ENCODE measurements at regions not wholly inside any gene's neighbourhood (a gene's known extent, or its start where the extent isn't known, plus 50 kb on each side); places are given as distances from the start of the nearest gene placed in this dataset.

- DNase-seq (ENCODE audit: low read depth) = no peak
These were observed 160.4 kb upstream of the SYT6 start for GRCh38 chr1:114314098-114314497.

GRCh38 chr1:114310695-114311271 lies 157.1 kb upstream of the SYT6 start:
- DNase-seq (ENCODE audit: low read depth) = no peak

- DNase-seq (ENCODE audit: low read depth) = no peak
These were observed 149.2 kb upstream of the SYT6 start for GRCh38 chr1:114302821-114303220.

GRCh38 chr1:114299331-114299975 lies 145.8 kb upstream of the SYT6 start:
- DNase-seq (ENCODE audit: low read depth) = no peak

- DNase-seq (ENCODE audit: low read depth) = no peak
These were observed 144.3 kb upstream of the SYT6 start for GRCh38 chr1:114298008-114298407.

- no peak for DNase-seq (ENCODE audit: low read depth)
These were observed 142.7 kb upstream of the SYT6 start for GRCh38 chr1:114296413-114296812.

GRCh38 chr1:114295321-114295720 lies 141.7 kb upstream of the SYT6 start:
- DNase-seq (ENCODE audit: low read depth) = no peak

GRCh38 chr1:114292835-114293234 lies 139.2 kb upstream of the SYT6 start:
- no peak for DNase-seq (ENCODE audit: low read depth)

- no peak for DNase-seq (ENCODE audit: low read depth)
These were observed 138.5 kb upstream of the SYT6 start for GRCh38 chr1:114292194-114292593.

- no peak for DNase-seq (ENCODE audit: low read depth)
These were observed 137.1 kb upstream of the SYT6 start for GRCh38 chr1:114290776-114291175.

GRCh38 chr1:114290341-114290740 lies 136.7 kb upstream of the SYT6 start:
- DNase-seq (ENCODE audit: low read depth) = no peak

- no peak for DNase-seq (ENCODE audit: low read depth)
These were observed 136.2 kb upstream of the SYT6 start for GRCh38 chr1:114289824-114290223.

GRCh38 chr1:114289306-114289705 lies 135.6 kb upstream of the SYT6 start:
- DNase-seq (ENCODE audit: low read depth) = no peak

- DNase-seq (ENCODE audit: low read depth) = no peak
These were observed 133.3 kb upstream of the SYT6 start for GRCh38 chr1:114286960-114287359.

- no peak for DNase-seq (ENCODE audit: low read depth)
These were observed 132.5 kb upstream of the SYT6 start for GRCh38 chr1:114286179-114286578.

- DNase-seq (ENCODE audit: low read depth) = peak; percentile 84
These were observed 129.2 kb upstream of the SYT6 start for GRCh38 chr1:114282751-114283403.

GRCh38 chr1:114278911-114279310 lies 125.2 kb upstream of the SYT6 start:
- DNase-seq (ENCODE audit: low read depth) = no peak

GRCh38 chr1:114278430-114278829 lies 124.8 kb upstream of the SYT6 start:
- DNase-seq (ENCODE audit: low read depth) = no peak

GRCh38 chr1:114274621-114275317 lies 121.1 kb upstream of the SYT6 start:
- DNase-seq (ENCODE audit: low read depth) = no peak

GRCh38 chr1:114272593-114272992 lies 118.9 kb upstream of the SYT6 start:
- DNase-seq (ENCODE audit: low read depth) = no peak

GRCh38 chr1:114270718-114271117 lies 117.0 kb upstream of the SYT6 start:
- DNase-seq (ENCODE audit: low read depth) = no peak

- DNase-seq (ENCODE audit: low read depth) = no peak
These were observed 116.6 kb upstream of the SYT6 start for GRCh38 chr1:114270282-114270681.

GRCh38 chr1:114269539-114269938 lies 115.9 kb upstream of the SYT6 start:
- DNase-seq (ENCODE audit: low read depth) = no peak
